ENCODE measurements at regions not wholly inside any gene's neighbourhood (a gene's known extent, or its start where the extent isn't known, plus 50 kb on each side); places are given as distances from the start of the nearest gene placed in this dataset.
"Not testable (repeated sequence)": the region's sequence is repeated elsewhere in the genome, so short reads cannot be mapped to it uniquely, and the experiment has no call there.

DNA sequence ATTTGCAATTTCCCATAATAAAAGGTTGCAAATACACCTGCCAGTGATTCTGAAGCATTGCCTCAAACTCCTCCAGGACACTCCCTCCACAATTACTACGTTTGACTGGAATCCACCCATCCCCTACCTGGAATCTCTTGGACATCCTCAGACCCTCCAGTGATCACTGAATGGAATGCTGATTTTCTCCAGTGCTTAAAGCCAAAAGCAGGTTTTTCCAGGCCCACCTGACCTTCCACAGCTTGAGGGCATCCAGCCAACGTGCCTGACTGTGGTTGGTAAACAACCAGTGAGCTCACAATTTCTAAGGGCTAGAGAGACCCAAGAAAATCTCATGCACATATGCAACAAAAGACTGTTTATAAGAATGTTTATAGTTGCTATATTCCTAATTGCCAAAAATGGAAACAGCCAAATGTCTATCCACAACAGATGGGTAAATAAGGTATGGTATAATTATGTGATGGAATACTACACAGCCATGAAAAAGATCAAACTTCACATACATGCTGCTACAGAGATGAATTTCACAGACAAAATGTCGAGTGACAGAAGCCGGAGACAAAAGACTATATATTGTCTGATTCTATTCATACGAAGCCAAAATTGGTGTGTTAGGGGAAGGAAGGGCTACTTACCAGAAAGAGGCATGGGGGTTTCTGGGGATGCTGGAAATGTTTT lies 147.1 kb upstream of the RREB1 start:
- TF ChIP-seq Cebpa-rat (IDR thresholded peaks at IDR 0.05): no peak
- Histone ChIP-seq H4K20me1 (no peaks in the 10 kb centered on the region), H3K4me2 (no peak overlapping the region), H3K9ac (no peak overlapping the region), H3K9me3 (replicated peaks in 1 of 11) (peaks cover 0 to 7% (median 0%) of the 10 kb centered on the region in 11 experiments; a peak in 2 of 22 replicates), H3K4me3 (no peak overlapping the region), H3K4me1 (peaks cover 0 to 8% (median 0%) of the 10 kb centered on the region in 10 experiments; a peak in 4 of 20 replicates), H3K36me3 (no peaks in the 10 kb centered on the region), H3K27me3 (no peaks in the 10 kb centered on the region), H3K27ac (no peak overlapping the region)

GRCh38 chr6:6962086-6962485 lies 145.7 kb upstream of the RREB1 start:
- no peak overlapping the region for H3K9ac ChIP-seq
- no peaks in the 10 kb centered on the region for H4K20me1 ChIP-seq
- peaks cover 0 to 8% (median 0%) of the 10 kb centered on the region in 10 experiments; a peak in 4 of 20 replicates for H3K4me1 ChIP-seq
- no peak overlapping the region for H3K4me2 ChIP-seq
- no peak overlapping the region for H3K27ac ChIP-seq
- H3K9me3 ChIP-seq (replicated peaks in 1 of 11): peaks cover 0 to 7% (median 0%) of the 10 kb centered on the region in 11 experiments; a peak in 2 of 22 replicates
- no peak overlapping the region for H3K4me3 ChIP-seq
- no peaks in the 10 kb centered on the region for H3K36me3 ChIP-seq
- H3K27me3 ChIP-seq: no peaks in the 10 kb centered on the region
- no peak for TF ChIP-seq Cebpa-rat (IDR thresholded peaks at IDR 0.05)

DNA sequence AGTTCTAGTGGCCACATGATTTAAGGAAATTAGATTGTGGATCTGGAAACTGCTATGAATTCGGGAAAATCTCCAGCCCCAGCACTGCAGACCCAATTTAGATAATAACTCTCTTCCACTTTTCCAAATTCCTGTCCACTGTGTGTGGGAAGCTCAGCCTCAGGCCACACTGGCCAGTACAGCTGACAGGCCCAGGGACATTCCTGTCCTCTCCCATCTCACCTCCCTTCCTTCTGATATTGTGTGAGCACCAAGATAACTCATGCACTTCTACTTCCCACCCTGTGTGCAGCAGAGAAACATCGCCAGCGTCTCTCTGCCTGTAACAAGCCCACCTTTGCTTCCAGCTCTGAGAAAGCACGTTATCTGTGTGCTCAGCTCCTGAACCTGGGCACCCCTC lies 145.1 kb upstream of the RREB1 start:
- Histone ChIP-seq H3K27ac (no peak overlapping the region), H3K9ac (no peak overlapping the region), H3K4me3 (no peak overlapping the region), H3K9me3 (replicated peaks in 1 of 11) (peaks cover 0 to 7% (median 0%) of the 10 kb centered on the region in 11 experiments; a peak in 2 of 22 replicates), H3K4me2 (no peak overlapping the region), H4K20me1 (no peaks in the 10 kb centered on the region), H3K36me3 (no peaks in the 10 kb centered on the region), H3K27me3 (no peaks in the 10 kb centered on the region), H3K4me1 (peaks cover 0 to 8% (median 0%) of the 10 kb centered on the region in 10 experiments; a peak in 4 of 20 replicates)
- no peak for TF ChIP-seq Cebpa-rat (IDR thresholded peaks at IDR 0.05)

DNA sequence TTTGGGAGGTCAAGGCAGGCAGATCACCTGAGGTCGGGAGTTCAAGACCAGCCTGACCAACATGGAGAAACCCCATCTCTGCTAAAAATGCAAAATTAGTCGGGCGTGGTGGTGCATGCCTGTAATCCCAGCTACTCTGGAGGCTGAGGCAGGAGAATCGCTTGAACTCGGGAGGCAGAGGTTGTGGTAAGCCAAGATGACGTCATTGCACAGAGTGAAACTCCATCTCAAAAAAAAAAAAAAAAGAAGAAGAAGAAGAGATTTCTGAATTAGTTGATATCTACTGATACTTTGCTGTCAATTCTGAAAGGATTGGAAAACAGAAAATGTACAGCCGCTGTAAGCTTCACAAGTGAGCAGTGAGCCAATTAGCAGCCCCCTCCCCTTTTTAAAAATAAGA lies 144.4 kb upstream of the RREB1 start:
- H3K4me2 ChIP-seq: 0 out of 22 replicates have a peak overlapping the region, but pooled peaks of 1 of the 11 experiments have one; percentile 6
- H4K20me1 ChIP-seq; H3K9ac ChIP-seq; H3K27me3 ChIP-seq; H3K4me3 ChIP-seq; H3K27ac ChIP-seq; H3K4me1 ChIP-seq; H3K9me3 ChIP-seq (replicated peaks in 1 of 11); H3K36me3 ChIP-seq: not testable (repeated sequence)

GRCh38 chr6:6964675-6965074 lies 143.1 kb upstream of the RREB1 start:
- no peak overlapping the region for H3K4me2 ChIP-seq
- no peak for TF ChIP-seq Cebpa-rat (IDR thresholded peaks at IDR 0.05)
- H3K4me1 ChIP-seq: peaks cover 0 to 8% (median 0%) of the 10 kb centered on the region in 10 experiments; a peak in 4 of 20 replicates
- H4K20me1 ChIP-seq: no peaks in the 10 kb centered on the region
- no peak overlapping the region for H3K9ac ChIP-seq
- no peaks in the 10 kb centered on the region for H3K27me3 ChIP-seq
- no peak overlapping the region for H3K4me3 ChIP-seq
- H3K36me3 ChIP-seq: no peaks in the 10 kb centered on the region
- H3K27ac ChIP-seq: no peak overlapping the region
- H3K9me3 ChIP-seq (replicated peaks in 1 of 11): peaks cover 0 to 7% (median 0%) of the 10 kb centered on the region in 11 experiments; a peak in 2 of 22 replicates

DNA sequence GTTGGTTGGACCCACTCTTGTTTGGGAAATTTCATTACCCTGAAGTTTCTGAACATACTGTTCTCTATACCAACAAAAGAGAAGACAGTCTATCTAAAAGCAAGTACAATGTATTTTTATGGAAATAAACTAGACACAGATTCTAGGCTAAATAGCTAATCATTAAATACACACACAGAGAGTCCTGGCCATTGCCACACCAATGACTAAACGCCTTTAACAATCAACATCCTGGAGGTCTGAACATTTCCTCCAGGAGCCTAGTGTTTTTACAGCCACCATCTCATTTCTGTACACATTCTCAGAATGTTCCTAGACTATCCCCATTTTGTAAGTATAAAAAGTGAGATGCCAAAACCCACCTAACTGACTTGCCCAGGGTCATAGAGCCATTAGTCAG lies 141.6 kb upstream of the RREB1 start:
- Histone ChIP-seq H3K36me3 (no peaks in the 10 kb centered on the region), H3K27me3 (no peaks in the 10 kb centered on the region), H3K27ac (no peak overlapping the region), H3K4me3 (no peak overlapping the region), H3K4me2 (no peak overlapping the region), H3K9me3 (replicated peaks in 1 of 11) (0 out of 22 replicates have a peak, but pooled peaks cover 0 to 1% (median 0%) of the 10 kb centered on the region in 11 experiments), H3K4me1 (peaks cover 5 to 11% (median 8%) of the 10 kb centered on the region in 10 experiments; a peak in 16 of 20 replicates), H4K20me1 (no peaks in the 10 kb centered on the region), H3K9ac (no peak overlapping the region)
- TF ChIP-seq Cebpa-rat (IDR thresholded peaks at IDR 0.05): no peak

DNA sequence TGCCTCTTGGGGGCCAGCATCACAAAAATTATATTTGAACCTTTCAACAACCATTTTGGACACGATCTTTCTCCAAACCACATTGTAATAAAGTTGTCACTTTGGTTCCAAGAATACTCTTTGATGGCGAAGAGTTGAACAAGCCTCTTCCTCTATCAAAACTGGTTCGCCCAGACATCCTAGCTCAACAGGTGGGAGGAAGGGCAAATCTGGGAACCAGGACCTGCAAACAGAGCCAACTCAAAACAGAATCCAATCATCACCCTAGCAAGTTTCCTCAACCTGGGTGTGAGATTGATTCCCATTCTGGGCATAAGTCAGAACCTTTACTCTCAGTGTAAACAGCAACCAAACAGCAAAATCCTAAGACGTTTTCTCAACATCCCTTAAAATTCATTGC lies 141.2 kb upstream of the RREB1 start:
- Histone ChIP-seq H3K9me3 (replicated peaks in 1 of 11) (no peaks in the 10 kb centered on the region), H3K4me1 (peaks cover 5 to 12% (median 10%) of the 10 kb centered on the region in 10 experiments; a peak in 16 of 20 replicates), H3K27ac (no peak overlapping the region), H3K36me3 (no peaks in the 10 kb centered on the region), H3K9ac (no peak overlapping the region), H3K4me3 (no peak overlapping the region), H3K27me3 (no peaks in the 10 kb centered on the region), H3K4me2 (no peak overlapping the region), H4K20me1 (no peaks in the 10 kb centered on the region)
- no peak for TF ChIP-seq Cebpa-rat (IDR thresholded peaks at IDR 0.05)

DNA sequence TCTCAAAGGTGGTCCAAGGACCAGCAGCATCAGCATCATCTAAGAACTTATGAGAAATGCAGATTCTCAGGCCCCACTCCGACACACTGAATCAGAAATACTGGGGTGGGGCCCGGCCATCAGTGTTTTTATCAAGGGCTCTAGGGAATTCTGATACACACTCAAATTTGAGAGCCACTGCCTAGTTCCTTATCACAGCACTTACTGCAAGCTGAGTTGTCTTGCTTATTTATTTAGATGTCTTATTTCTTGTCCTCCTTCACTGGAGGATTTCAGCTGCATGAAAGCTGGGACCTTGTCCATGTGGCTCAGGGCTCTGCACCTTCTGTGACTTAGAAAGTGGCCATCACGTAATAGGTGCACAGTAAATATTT lies 139.4 kb upstream of the RREB1 start:
- Histone ChIP-seq H3K27me3 (no peaks in the 10 kb centered on the region), H4K20me1 (no peaks in the 10 kb centered on the region), H3K4me3 (no peak overlapping the region), H3K4me1 (peaks cover 5 to 17% (median 11%) of the 10 kb centered on the region in 10 experiments; a peak in 16 of 20 replicates), H3K9ac (no peak overlapping the region), H3K36me3 (no peaks in the 10 kb centered on the region), H3K9me3 (replicated peaks in 1 of 11) (no peaks in the 10 kb centered on the region), H3K4me2 (no peak overlapping the region), H3K27ac (no peak overlapping the region)
- no peak for TF ChIP-seq Cebpa-rat (IDR thresholded peaks at IDR 0.05)

DNA sequence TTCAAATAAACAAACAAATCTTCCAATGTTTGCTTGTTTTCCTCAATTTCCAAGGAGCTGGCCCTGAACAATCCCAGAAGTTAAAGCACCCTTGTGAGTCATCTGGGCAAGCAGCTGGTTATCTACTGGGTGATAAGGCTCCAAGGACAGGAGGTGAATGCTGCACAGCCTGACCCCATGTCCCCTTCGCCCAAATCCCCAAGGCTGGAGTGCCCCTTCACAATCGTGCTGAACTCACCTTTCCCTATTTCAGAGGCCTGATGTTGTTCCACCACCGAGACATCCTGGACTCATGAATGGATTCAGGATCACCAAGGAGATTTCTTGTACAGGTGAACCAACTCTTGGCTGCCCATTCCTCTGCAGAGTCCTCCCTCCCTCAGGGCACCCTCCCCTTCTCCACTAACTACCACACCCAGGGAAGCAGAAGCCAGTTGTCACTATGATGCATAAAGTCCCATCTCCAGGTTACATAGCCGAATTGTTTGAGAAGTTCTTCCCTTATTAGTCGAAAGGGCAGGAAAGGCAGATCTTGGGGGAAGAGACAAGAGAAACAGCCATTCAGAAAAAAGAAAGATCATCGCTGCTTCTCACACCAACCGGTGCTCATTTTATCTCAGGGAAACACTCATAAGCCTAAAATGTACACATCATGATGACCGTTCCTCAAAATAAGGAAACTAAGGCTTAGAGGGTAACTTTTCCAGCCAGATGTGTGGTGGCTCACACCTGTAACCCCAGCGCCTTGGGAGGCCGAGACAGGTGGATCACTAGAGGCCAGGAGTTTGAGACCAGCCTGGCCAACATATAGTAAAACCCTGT lies 138.8 kb upstream of the RREB1 start:
- no peak overlapping the region for H3K4me2 ChIP-seq
- H3K4me1 ChIP-seq: peaks cover 0 to 23% (median 14%) of the 10 kb centered on the region in 10 experiments; a peak in 13 of 20 replicates
- H3K4me3 ChIP-seq: no peak overlapping the region
- H3K9ac ChIP-seq: no peak overlapping the region
- TF ChIP-seq Cebpa-rat (IDR thresholded peaks at IDR 0.05): no peak
- no peak overlapping the region for H3K27ac ChIP-seq
- no peaks in the 10 kb centered on the region for H3K9me3 ChIP-seq (replicated peaks in 1 of 11)
- H4K20me1 ChIP-seq: no peaks in the 10 kb centered on the region
- H3K36me3 ChIP-seq: no peaks in the 10 kb centered on the region
- no peaks in the 10 kb centered on the region for H3K27me3 ChIP-seq
